ENCODE measurements at regions not wholly inside any gene's neighbourhood (a gene's known extent, or its start where the extent isn't known, plus 50 kb on each side); places are given as distances from the start of the nearest gene placed in this dataset.

GRCh38 chr13:38090913-38091312 lies 221.3 kb upstream of the TRPC4 start:
- Histone ChIP-seq H3K9me3 (ENCODE audit: control insufficient read depth, low read depth, low read length) (no peaks in the 10 kb centered on the region), H3T11ph (ENCODE audit: low read length) (no peak overlapping the region), H3K4me2 (ENCODE audit: insufficient read depth, insufficient read length, low read length) (no peak overlapping the region), H3K4me1 (ENCODE audit: insufficient read depth, low read length) (no peaks in the 10 kb centered on the region), H3K79me2 (ENCODE audit: insufficient read depth, low read length) (no peaks in the 10 kb centered on the region), H3K9ac (ENCODE audit: extremely low read depth, insufficient read length, low read length) (no peak overlapping the region), H2AFZ (ENCODE audit: low read length) (no peak overlapping the region), H4K91ac (ENCODE audit: insufficient read length, low read depth, low read length) (no peak overlapping the region), H2BK5ac (ENCODE audit: insufficient read length, low read length) (no peak overlapping the region), H3K27me3 (ENCODE audit: insufficient read depth, low read length) (no peaks in the 10 kb centered on the region), H3K23me2 (ENCODE audit: insufficient read length, low read depth, low read length, poor library complexity, severe bottlenecking) (no peaks in the 10 kb centered on the region), H3K27ac (ENCODE audit: insufficient read length, low read depth, low read length) (no peak overlapping the region), H4K8ac (replicated peaks; ENCODE audit: insufficient read length, low read depth, low read length) (no peak overlapping the region), H3K56ac (ENCODE audit: insufficient read length, low read depth, low read length) (no peak overlapping the region), H2AK5ac (ENCODE audit: insufficient read length, low read length) (no peak overlapping the region), H4K5ac (ENCODE audit: insufficient read length, low read depth, low read length) (no peak overlapping the region), H2BK20ac (ENCODE audit: low read depth, low read length, poor library complexity, severe bottlenecking) (no peak overlapping the region), H2BK15ac (ENCODE audit: low read depth, low read length) (no peak overlapping the region), H3K14ac (ENCODE audit: insufficient read depth, low read length) (no peak overlapping the region), H3K23ac (ENCODE audit: insufficient read length, low read depth, low read length) (no peak overlapping the region), H4K20me1 (ENCODE audit: control insufficient read depth, insufficient read depth, insufficient read length) (no peaks in the 10 kb centered on the region), H3K18ac (ENCODE audit: insufficient read length, low read depth, low read length) (no peak overlapping the region), H3K79me1 (ENCODE audit: insufficient read depth, low read depth, low read length, poor library complexity, severe bottlenecking) (no peaks in the 10 kb centered on the region), H3K4ac (ENCODE audit: low read depth, low read length) (no peak overlapping the region), H2BK120ac (ENCODE audit: low read depth, low read length, poor library complexity, severe bottlenecking) (no peak overlapping the region), H2BK12ac (ENCODE audit: insufficient read length, low read depth, low read length) (no peak overlapping the region)
- H3K36me3 Mint-ChIP-seq (ENCODE audit: insufficient read depth in 1 of 3, low read depth in 3 of 3), result peaks cover 0 to 6% (median 3%) of the 10 kb centered on the region in 3 experiments; a peak in 3 of 7 replicates
- no peak for DNase-seq
- no peaks in the 10 kb centered on the region for H3K4me1 Mint-ChIP-seq
- H3K27ac Mint-ChIP-seq, result peak overlapping the region in 2 of 3 experiments; percentile 10 to 32; a peak in 2 of 7 replicates
- peaks cover 4 to 5% of the 10 kb centered on the region in 2 experiments; a peak in 3 of 5 replicates for H3K9me3 Mint-ChIP-seq
- no CpG with 5 or more reads among the region's 2 CpGs for WGBS (ENCODE audit: extremely low coverage, insufficient read length, low lambda C conversion rate)
- H3K4me3 Mint-ChIP-seq, result no peak overlapping the region
- H3K27me3 Mint-ChIP-seq (ENCODE audit: low read depth), result no peaks in the 10 kb centered on the region
- TF ChIP-seq CTCF (conservative IDR thresholded peaks at IDR 0.05), result no peak

Measured in H9 (cell line).